Neural cell (in vitro differentiated cells): ENCODE measurements at regions not wholly inside any gene's neighbourhood (a gene's known extent, or its start where the extent isn't known, plus 50 kb on each side); places are given as distances from the start of the nearest gene placed in this dataset.

ENCODE experiments used
- H2AFZ ChIP-seq: fragments of 200-600, 300-800 bp; sonication (generic), shearing (Covaris generic); 2 replicates; pipeline ENCODE4 v1.6.0; 2014; ENCODE audit warnings: low read depth, mild to moderate bottlenecking, antibody characterized with exemption, low read length, moderate library complexity
- H3F3A ChIP-seq: fragments of 200-600 bp; shearing (Covaris generic); 2 replicates; pipeline ENCODE4 v1.6.1; 2016; ENCODE audit warnings: mild to moderate bottlenecking, moderate library complexity, mixed read lengths, antibody characterized with exemption, low read length; ENCODE audit not compliant: insufficient read depth, poor library complexity, severe bottlenecking
- H3K27ac ChIP-seq: fragments of 200-600, 300-800 bp; sonication (generic), shearing (Covaris generic); 2 replicates; pipeline ENCODE4 v1.5.1; 2014; ENCODE audit warnings: mild to moderate bottlenecking, low read length, moderate library complexity
- H3K27me3 ChIP-seq: fragments of 300-800, 200-600 bp; sonication (generic), shearing (Covaris generic); 2 replicates; pipeline ENCODE4 v1.6.0; 2014; ENCODE audit warnings: mild to moderate bottlenecking, low read depth, low read length, moderate library complexity; ENCODE audit not compliant: insufficient read depth
- H3K36me3 ChIP-seq: fragments of 300-800, 200-600 bp; sonication (generic), shearing (Covaris generic); 2 replicates; pipeline ENCODE4 v1.5.1; 2014; ENCODE audit warnings: mild to moderate bottlenecking, antibody characterized with exemption, low read length, moderate library complexity; ENCODE audit not compliant: insufficient read depth
- H3K4me2 ChIP-seq: fragments of 300-800, 200-600 bp; sonication (generic), shearing (Covaris generic); 2 replicates; pipeline ENCODE4 v1.6.0; 2014; ENCODE audit warnings: mild to moderate bottlenecking, low read length
- H3K4me3 ChIP-seq: fragments of 300-800, 200-600 bp; sonication (generic), shearing (Covaris generic); 2 replicates; pipeline ENCODE4 v1.5.1; 2014; ENCODE audit warnings: mild to moderate bottlenecking, low read length, moderate library complexity
- H3K79me2 ChIP-seq: fragments of 200-600 bp; shearing (Covaris generic); replicated peaks from 2 replicates; pipeline ENCODE4 v1.6.0; 2014; ENCODE audit warnings: mild to moderate bottlenecking, low read length, moderate library complexity; ENCODE audit not compliant: insufficient read depth
- H3K9ac ChIP-seq: fragments of 300-800, 200-600 bp; sonication (generic), shearing (Covaris generic); 2 replicates; pipeline ENCODE4 v1.6.1; 2016; ENCODE audit warnings: mild to moderate bottlenecking, low read length, mixed read lengths
- H3K9me2 ChIP-seq: fragments of 200-600 bp; shearing (Covaris generic); 2 replicates; pipeline ENCODE4 v1.6.1; 2016; ENCODE audit warnings: mild to moderate bottlenecking, low read length, mixed read lengths; ENCODE audit not compliant: insufficient read depth
- H3K9me3 ChIP-seq: fragments of 200-600, 300-800 bp; sonication (generic), shearing (Covaris generic); 2 replicates; pipeline ENCODE4 v1.6.1; 2016; ENCODE audit warnings: mild to moderate bottlenecking, mixed run types, low read length, moderate library complexity, mixed read lengths
- H4K20me1 ChIP-seq: fragments of 200-600 bp; shearing (Covaris generic); 2 replicates; pipeline ENCODE4 v1.6.1; 2016; ENCODE audit warnings: mild to moderate bottlenecking, mixed run types; ENCODE audit not compliant: insufficient read depth
- CTCF ChIP-seq: fragments of 450-650 bp; IDR thresholded peaks from 2 replicates; pipeline ENCODE4 v1.5.1; 2014; ENCODE audit warnings: antibody characterized with exemption, mild to moderate bottlenecking, moderate library complexity; ENCODE audit not compliant: poor library complexity, severe bottlenecking
- EP300 ChIP-seq: fragments of 450-650 bp; conservative IDR thresholded peaks from 2 replicates; pipeline ENCODE4 v1.6.1; 2014; ENCODE audit warnings: antibody characterized with exemption, mild to moderate bottlenecking, moderate library complexity; ENCODE audit not compliant: poor library complexity, severe bottlenecking
- EZH2 ChIP-seq: fragments of 200-600, 300-800 bp; shearing (Covaris generic), sonication (generic); IDR thresholded peaks from 2 replicates; pipeline ENCODE4 v1.6.1; 2014; ENCODE audit warnings: antibody characterized with exemption, low read length, borderline replicate concordance, mild to moderate bottlenecking; ENCODE audit not compliant: insufficient read depth, poor library complexity, severe bottlenecking
- MXI1 ChIP-seq: fragments of 450-650 bp; conservative IDR thresholded peaks from 2 replicates; pipeline ENCODE4 v1.6.1; 2014; ENCODE audit warnings: antibody characterized with exemption, mild to moderate bottlenecking; ENCODE audit not compliant: poor library complexity, severe bottlenecking
- POLR2AphosphoS5 ChIP-seq: IDR thresholded peaks from 2 replicates; pipeline ENCODE4 v1.6.1; 2012
- RAD21 ChIP-seq: fragments of 450-650 bp; conservative IDR thresholded peaks from 2 replicates; pipeline ENCODE4 v1.6.1; 2014; ENCODE audit warnings: antibody characterized with exemption, mild to moderate bottlenecking, moderate library complexity
- REST ChIP-seq: IDR thresholded peaks from 2 replicates; pipeline ENCODE4 v1.6.1; 2012; ENCODE audit warnings: borderline replicate concordance
- SMC3 ChIP-seq: fragments of 450-650 bp; conservative IDR thresholded peaks from 2 replicates; pipeline ENCODE4 v1.6.1; 2014; ENCODE audit warnings: antibody characterized with exemption, mild to moderate bottlenecking, moderate library complexity; ENCODE audit not compliant: poor library complexity
- TAF1 ChIP-seq: IDR thresholded peaks from 2 replicates; pipeline ENCODE4 v1.6.1; 2012; ENCODE audit warnings: low read depth

GRCh38 chr19:29067831-29068230, 145.1 kb downstream of the UQCRFS1 start:
- TF ChIP-seq POLR2AphosphoS5 (no peak), CTCF (no peak), MXI1 (no peak), EZH2 (no peak), TAF1 (no peak), RAD21 (no peak), SMC3 (no peak), REST (no peak), EP300 (no peak)
- H3K27ac ChIP-seq: no peak overlapping the region
- H3F3A ChIP-seq: no peaks in the 10 kb centered on the region
- no peak overlapping the region for H3K4me2 ChIP-seq
- H3K27me3 ChIP-seq: no peaks in the 10 kb centered on the region
- H4K20me1 ChIP-seq: no peaks in the 10 kb centered on the region
- no peak overlapping the region for H2AFZ ChIP-seq
- no peaks in the 10 kb centered on the region for H3K9me3 ChIP-seq
- H3K4me3 ChIP-seq: no peak overlapping the region
- H3K9ac ChIP-seq: no peak overlapping the region
- no peaks in the 10 kb centered on the region for H3K9me2 ChIP-seq
- H3K79me2 ChIP-seq: no peaks in the 10 kb centered on the region
- H3K36me3 ChIP-seq: no peaks in the 10 kb centered on the region

GRCh38 chr19:29062475-29063435, 150.2 kb downstream of the UQCRFS1 start:
- Histone ChIP-seq H3K27me3 (no peaks in the 10 kb centered on the region), H3K4me3 (no peak overlapping the region), H3K9me2 (no peaks in the 10 kb centered on the region), H3F3A (no peaks in the 10 kb centered on the region), H3K9ac (no peak overlapping the region), H3K4me2 (no peak overlapping the region), H3K27ac (no peak overlapping the region), H4K20me1 (no peaks in the 10 kb centered on the region), H3K79me2 (no peaks in the 10 kb centered on the region), H3K36me3 (no peaks in the 10 kb centered on the region), H2AFZ (no peak overlapping the region), H3K9me3 (no peaks in the 10 kb centered on the region)
- TF ChIP-seq EZH2: no peak
- no peak for TF ChIP-seq MXI1
- TF ChIP-seq EP300: no peak
- TF ChIP-seq SMC3: no peak
- TF ChIP-seq RAD21: no peak
- no peak for TF ChIP-seq POLR2AphosphoS5
